K562 (cell line): ENCODE measurements at regions not wholly inside any gene's neighbourhood (a gene's known extent, or its start where the extent isn't known, plus 50 kb on each side); places are given as distances from the start of the nearest gene placed in this dataset.

Experiments
- EGR1 ChIP-seq: fragments of 450-650 bp; conservative IDR thresholded peaks from 2 replicates; pipeline ENCODE4 v1.6.1; 2017; ENCODE audit warnings: mild to moderate bottlenecking
- JUNB ChIP-seq: fragments of 450-650 bp; formaldehyde crosslinking; conservative IDR thresholded peaks from 2 replicates; pipeline ENCODE4 v1.4.0; 2020; ENCODE audit warnings: mild to moderate bottlenecking
- MAFK ChIP-seq: IDR thresholded peaks from 2 replicates; pipeline ENCODE4 v1.6.1; 2011; ENCODE audit warnings: low read length, improper control_type of control experiment
- MBD1 ChIP-seq: fragments of 250-450 bp; sonication (Bioruptor Pico); IDR thresholded peaks from 2 replicates; pipeline ENCODE4 v1.8.0; 2022; ENCODE audit warnings: inconsistent platforms
- MITF ChIP-seq: IDR thresholded peaks from 2 replicates; pipeline ENCODE4 v1.6.1; 2014; ENCODE audit warnings: antibody characterized with exemption
- NEUROD1 ChIP-seq: fragments of 150-350 bp; IDR thresholded peaks from 2 replicates; pipeline ENCODE4 v1.6.1; 2014; ENCODE audit warnings: borderline replicate concordance, low read length, low read depth; ENCODE audit not compliant: partially characterized antibody
- NFE2L1 ChIP-seq: fragments of 450-650 bp; IDR thresholded peaks from 2 replicates; pipeline ENCODE4 v1.6.1; 2016; ENCODE audit warnings: missing genetic modification characterization, low read depth, mild to moderate bottlenecking, missing compliant biosample characterization, moderate library complexity, borderline replicate concordance
- NFRKB ChIP-seq: fragments of 450-650 bp; IDR thresholded peaks from 2 replicates; pipeline ENCODE4 v1.6.1; 2016; ENCODE audit warnings: low read depth
- NR0B1 ChIP-seq: fragments of 450-650 bp; IDR thresholded peaks from one replicate; pipeline ENCODE4 v1.6.1; 2018; ENCODE audit warnings: mild to moderate bottlenecking, moderate library complexity; ENCODE audit not compliant: partially characterized antibody
- NR4A1 ChIP-seq, 2 experiments: fragments of 250-450 bp in 1 of 2; fragments of 450-650 bp in 1 of 2; sonication (Bioruptor Pico) in 1 of 2; IDR thresholded peaks; 2 replicates each; pipeline versions ENCODE4 v1.4.0 to v1.6.1; 2016 to 2020; ENCODE audit warnings: mild to moderate bottlenecking in 2 of 2, missing compliant biosample characterization in 1 of 2, missing genetic modification characterization in 1 of 2, moderate library complexity in 1 of 2
- POLR2B ChIP-seq: fragments of 450-650 bp; IDR thresholded peaks from 2 replicates; pipeline ENCODE4 v1.6.1; 2018; ENCODE audit warnings: low read depth; ENCODE audit not compliant: partially characterized antibody
- POLR2G ChIP-seq: fragments of 200-400 bp; formaldehyde crosslinking; IDR thresholded peaks from 2 replicates; pipeline ENCODE4 v1.6.1; 2017; ENCODE audit warnings: low read depth, mild to moderate bottlenecking, antibody characterized with exemption, low read length, moderate library complexity
- TEAD2 ChIP-seq: fragments of 450-650 bp; IDR thresholded peaks from 2 replicates; pipeline ENCODE4 v1.6.1; 2016; ENCODE audit warnings: missing genetic modification characterization, control low read depth, missing compliant biosample characterization
- TFAP4 ChIP-seq: sonication (generic); formaldehyde crosslinking; IDR thresholded peaks from 2 replicates; pipeline ENCODE4 v1.8.0; 2022; ENCODE audit warnings: missing genetic modification reagents, mild to moderate bottlenecking, moderate library complexity, borderline replicate concordance
- ZNF212 ChIP-seq: fragments of 450-650 bp; formaldehyde crosslinking; IDR thresholded peaks from 2 replicates; pipeline ENCODE4 v1.4.0; 2020; ENCODE audit warnings: mild to moderate bottlenecking
- ZNF561 ChIP-seq: fragments of 450-650 bp; formaldehyde crosslinking; conservative IDR thresholded peaks from 2 replicates; pipeline ENCODE4 v1.4.0; 2020; ENCODE audit warnings: mild to moderate bottlenecking, moderate library complexity
- ZNF586 ChIP-seq: fragments of 450-650 bp; formaldehyde crosslinking; conservative IDR thresholded peaks from 2 replicates; pipeline ENCODE4 v1.4.0; 2020; ENCODE audit warnings: mild to moderate bottlenecking, moderate library complexity
- ZNF592 ChIP-seq: fragments of 450-650 bp; IDR thresholded peaks from 2 replicates; pipeline ENCODE4 v1.6.1; 2017; ENCODE audit warnings: antibody characterized with exemption, mild to moderate bottlenecking

- TF ChIP-seq NEUROD1 (peak; percentile 69), ZNF586 (CRISPR knock-in tag) (no peak), MBD1 (no peak), ZNF212 (CRISPR knock-in tag) (no peak), MITF (peak; percentile 44; the same call in 1 of the 2 replicates), JUNB (peak; percentile 38; the same call in 1 of the 2 replicates), NFRKB (peak; percentile 98), POLR2B (peak; percentile 56), EGR1 (peak; percentile 42; the same call in 1 of the 2 replicates), MAFK (peak; percentile 92), NR4A1 (CRISPR knock-in tag; IDR thresholded peaks at IDR 0.05) (no peak), NR4A1 (tag; IDR thresholded peaks at IDR 0.05) (peak; percentile 95), NR0B1 (no peak), POLR2G (peak; percentile 65), ZNF592 (peak; percentile 99), TFAP4 (CRISPR knock-in tag) (peak; percentile 23; the same call in 1 of the 2 replicates), NFE2L1 (tag) (peak; percentile 87; the same call in 1 of the 2 replicates), ZNF561 (CRISPR knock-in tag) (0 out of 2 replicates have a peak, but pooled peaks have one; percentile 64), TEAD2 (tag) (peak; percentile 86)
These were observed 290.3 kb upstream of the STXBP5 start (continued) for GRCh38 chr6:146913842-146914488.
